Gastroesophageal sphincter (tissue), 4 donors: ENCODE measurements at regions not wholly inside any gene's neighbourhood (a gene's known extent, or its start where the extent isn't known, plus 50 kb on each side); places are given as distances from the start of the nearest gene placed in this dataset.
"Not testable (repeated sequence)": the region's sequence is repeated elsewhere in the genome, so short reads cannot be mapped to it uniquely, and the experiment has no call there.

ENCODE experiments used
- ATAC-seq: fragments of 150-250 bp; one replicate; pipeline ENCODE4 v1.9.1; 2016; ENCODE audit warnings: mild to moderate bottlenecking, moderate library complexity
- H3K27ac ChIP-seq, 4 donors: fragments of 200-600 bp; sonication (generic) in 3 of 4; 1 replicate in 3 of 4; 2 replicates in 1 of 4; pipeline ENCODE4 v1.5.1; 2016 to 2019
- H3K27me3 ChIP-seq: fragments of 200-600 bp; sonication (generic); one replicate; pipeline ENCODE4 v1.5.1; 2019
- H3K36me3 ChIP-seq, 2 donors: fragments of 200-600 bp; sonication (generic); one replicate each; pipeline ENCODE4 v1.5.1; 2019; ENCODE audit warnings: control low read depth in 1 of 2
- H3K4me1 ChIP-seq, 3 donors: fragments of 200-600 bp; sonication (generic); 1 replicate in 2 of 3; 2 replicates in 1 of 3; pipeline ENCODE4 v1.5.1; 2016 to 2019; ENCODE audit warnings: control low read depth in 2 of 3
- H3K4me3 ChIP-seq, 2 donors: fragments of 200-600 bp; sonication (generic); one replicate each; pipeline ENCODE4 v1.5.1; 2019; ENCODE audit warnings: mild to moderate bottlenecking in 1 of 2, moderate library complexity in 1 of 2
- H3K9me3 ChIP-seq, 3 donors: fragments of 200-600 bp; sonication (generic); one replicate each; pipeline ENCODE4 v1.5.1; 2017 to 2019; ENCODE audit warnings: control low read depth in 2 of 3
- EP300 ChIP-seq: sonication (generic); formaldehyde crosslinking; IDR thresholded peaks from one replicate; pipeline ENCODE4 v1.6.1; 2017; ENCODE audit warnings: antibody characterized with exemption, mild to moderate bottlenecking
- POLR2A ChIP-seq, 2 donors: fragments of 450-650 bp; IDR thresholded peaks; one replicate each; pipeline ENCODE4 v1.6.1; 2017; ENCODE audit warnings: antibody characterized with exemption in 2 of 2, mild to moderate bottlenecking in 2 of 2, moderate library complexity in 1 of 2
- POLR2AphosphoS5 ChIP-seq: sonication (generic); formaldehyde crosslinking; IDR thresholded peaks from one replicate; pipeline ENCODE4 v1.6.1; 2017; ENCODE audit warnings: antibody characterized with exemption
- whole genome bisulfite sequencing, 2 donors: methylation state at CpG; one replicate each; pipeline ENCODE4 v1.1.5; 2018; ENCODE audit warnings: low coverage in 1 of 2; 5-methylcytosine and 5-hydroxymethylcytosine counted together
- TF ChIP-seq, protein P1 (sequence below), 4 experiments: fragments of 200-600 bp in 2 of 4; fragments of 450-650 bp in 2 of 4; sonication (generic) in 1 of 4; IDR thresholded peaks; one replicate each; pipeline ENCODE4 v1.5.1; 2017 to 2019; ENCODE audit warnings: antibody characterized with exemption in 4 of 4, mild to moderate bottlenecking in 2 of 4, moderate library complexity in 2 of 4

DNA sequence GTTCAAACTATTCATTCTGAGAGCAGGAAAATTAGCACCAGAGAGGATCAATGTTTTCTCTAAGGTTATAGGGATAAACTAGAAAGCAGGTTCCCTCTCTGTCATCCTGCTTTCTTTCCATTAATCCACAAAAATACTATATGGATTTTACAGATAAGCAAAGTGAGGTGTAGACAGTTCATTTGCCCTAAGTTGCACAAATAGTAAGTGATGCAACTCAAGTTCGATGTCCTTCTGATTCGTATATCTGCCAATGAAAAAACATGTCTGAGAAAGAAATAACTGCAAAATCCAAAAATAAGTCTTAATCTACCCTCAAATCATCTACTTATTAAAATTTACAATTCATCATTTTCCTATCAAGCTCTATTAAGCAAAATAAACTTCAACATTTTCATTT, 254.6 kb upstream of the USP15 start:
- no peaks in the 10 kb centered on the region for H3K4me1 ChIP-seq
- 88 to 89% methylated on average over 2 of the region's 2 CpGs for WGBS, 2 donors
- H3K9me3 ChIP-seq: no peaks in the 10 kb centered on the region
- H3K27me3 ChIP-seq: no peaks in the 10 kb centered on the region
- no peak overlapping the region for H3K4me3 ChIP-seq
- ATAC-seq: no peak
- no peak overlapping the region for H3K27ac ChIP-seq
- no peaks in the 10 kb centered on the region for H3K36me3 ChIP-seq
- TF ChIP-seq, protein P1, sequence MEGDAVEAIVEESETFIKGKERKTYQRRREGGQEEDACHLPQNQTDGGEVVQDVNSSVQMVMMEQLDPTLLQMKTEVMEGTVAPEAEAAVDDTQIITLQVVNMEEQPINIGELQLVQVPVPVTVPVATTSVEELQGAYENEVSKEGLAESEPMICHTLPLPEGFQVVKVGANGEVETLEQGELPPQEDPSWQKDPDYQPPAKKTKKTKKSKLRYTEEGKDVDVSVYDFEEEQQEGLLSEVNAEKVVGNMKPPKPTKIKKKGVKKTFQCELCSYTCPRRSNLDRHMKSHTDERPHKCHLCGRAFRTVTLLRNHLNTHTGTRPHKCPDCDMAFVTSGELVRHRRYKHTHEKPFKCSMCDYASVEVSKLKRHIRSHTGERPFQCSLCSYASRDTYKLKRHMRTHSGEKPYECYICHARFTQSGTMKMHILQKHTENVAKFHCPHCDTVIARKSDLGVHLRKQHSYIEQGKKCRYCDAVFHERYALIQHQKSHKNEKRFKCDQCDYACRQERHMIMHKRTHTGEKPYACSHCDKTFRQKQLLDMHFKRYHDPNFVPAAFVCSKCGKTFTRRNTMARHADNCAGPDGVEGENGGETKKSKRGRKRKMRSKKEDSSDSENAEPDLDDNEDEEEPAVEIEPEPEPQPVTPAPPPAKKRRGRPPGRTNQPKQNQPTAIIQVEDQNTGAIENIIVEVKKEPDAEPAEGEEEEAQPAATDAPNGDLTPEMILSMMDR (IDR thresholded peaks at IDR 0.05): no peak
- TF ChIP-seq POLR2A (IDR thresholded peaks at IDR 0.05) (no peak), EP300 (no peak), POLR2AphosphoS5 (no peak)

DNA sequence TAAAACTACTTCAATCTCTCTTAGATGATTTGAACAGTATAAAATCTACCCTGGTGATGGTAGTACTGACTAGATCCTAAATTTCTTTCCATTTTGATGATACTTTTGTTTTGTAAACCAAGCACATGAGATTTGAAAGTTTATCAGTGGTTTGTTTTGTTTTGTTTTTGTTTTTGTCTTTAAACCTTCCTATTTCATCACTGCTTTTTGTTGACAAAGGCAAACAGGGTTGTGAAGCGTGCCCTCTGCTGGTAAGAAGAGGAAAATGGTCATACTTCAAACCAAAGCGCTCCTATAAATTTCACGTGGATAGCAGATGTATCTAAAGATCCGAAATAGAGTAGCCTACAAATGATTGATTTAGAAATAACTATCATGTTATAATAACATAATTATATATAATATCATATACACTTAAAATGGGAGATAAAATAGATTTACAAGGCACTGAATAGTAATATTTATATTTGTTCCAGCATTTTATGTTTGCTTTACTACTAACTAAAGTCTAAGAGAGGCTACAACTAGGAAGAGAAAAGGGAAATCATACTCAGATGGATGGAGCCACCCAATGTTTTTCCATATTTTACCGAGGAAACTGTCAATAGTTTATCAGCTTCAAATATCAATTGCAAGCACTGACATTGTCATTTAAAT, 254.0 kb upstream of the USP15 start:
- Histone ChIP-seq H3K4me3 (no peak overlapping the region), H3K9me3 (no peaks in the 10 kb centered on the region), H3K27ac (no peak overlapping the region), H3K36me3 (no peaks in the 10 kb centered on the region), H3K27me3 (no peaks in the 10 kb centered on the region), H3K4me1 (no peaks in the 10 kb centered on the region)
- no peak for ATAC-seq
- WGBS, 2 donors: 35 to 42% methylated on average over 4 of the region's 5 CpGs
- TF ChIP-seq, protein P1 (IDR thresholded peaks at IDR 0.05): peak in 3 of 4 experiments; percentile 15 to 50 (median 36)
- TF ChIP-seq EP300 (no peak), POLR2AphosphoS5 (no peak), POLR2A (IDR thresholded peaks at IDR 0.05) (no peak)

DNA sequence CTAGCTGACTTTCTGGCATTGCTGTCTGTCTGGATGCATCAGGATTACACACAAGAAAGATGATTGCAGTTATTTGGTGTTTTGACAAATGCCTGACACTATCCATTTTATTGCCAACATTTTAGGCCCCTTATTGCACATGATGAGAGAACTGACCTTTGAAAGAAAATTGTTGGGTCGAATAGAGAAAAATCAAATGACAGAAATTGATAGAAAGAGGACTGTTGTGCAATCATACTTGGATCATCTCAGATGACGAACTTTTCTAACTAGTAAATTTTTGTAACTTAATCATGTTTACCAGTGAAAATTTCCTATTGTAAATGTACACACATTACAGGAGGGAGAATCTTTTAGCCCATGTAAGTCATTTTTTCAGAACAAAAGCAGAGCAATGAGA, 251.5 kb upstream of the USP15 start:
- Histone ChIP-seq H3K9me3 (no peaks in the 10 kb centered on the region), H3K4me3 (no peak overlapping the region), H3K27me3 (no peaks in the 10 kb centered on the region), H3K36me3 (no peaks in the 10 kb centered on the region), H3K27ac (no peak overlapping the region), H3K4me1 (no peaks in the 10 kb centered on the region)
- WGBS, 2 donors: 83 to 100% methylated on average over 1 to 2 of the region's 2 CpGs
- no peak for ATAC-seq
- TF ChIP-seq POLR2A (IDR thresholded peaks at IDR 0.05): no peak

DNA sequence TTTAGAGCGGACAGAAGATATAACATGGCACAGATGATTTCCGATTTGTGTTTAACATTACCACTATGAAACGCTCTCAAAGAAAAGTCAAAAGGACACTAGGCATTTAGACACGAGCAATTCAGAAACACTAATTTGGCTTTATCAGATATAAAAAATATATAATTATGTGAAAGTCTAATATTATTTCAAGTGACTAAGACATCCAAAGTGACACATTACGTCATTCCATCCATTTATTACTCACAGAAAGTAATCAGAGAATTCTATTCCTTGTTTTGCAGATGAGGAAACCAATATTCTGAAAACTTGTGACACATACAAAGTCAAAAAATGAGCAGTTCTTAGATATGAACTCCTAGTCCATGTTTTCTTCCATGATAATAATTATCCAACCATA, 250.8 kb upstream of the USP15 start:
- 87 to 90% methylated on average over 5 of the region's 5 CpGs for WGBS, 2 donors
- no peak overlapping the region for H3K27ac ChIP-seq
- no peaks in the 10 kb centered on the region for H3K9me3 ChIP-seq
- no peaks in the 10 kb centered on the region for H3K36me3 ChIP-seq
- TF ChIP-seq POLR2AphosphoS5 (no peak), POLR2A (IDR thresholded peaks at IDR 0.05) (no peak), EP300 (no peak)
- TF ChIP-seq, protein P1 (IDR thresholded peaks at IDR 0.05): no peak
- ATAC-seq: no peak
- no peaks in the 10 kb centered on the region for H3K4me1 ChIP-seq
- H3K27me3 ChIP-seq: no peaks in the 10 kb centered on the region
- no peak overlapping the region for H3K4me3 ChIP-seq

DNA sequence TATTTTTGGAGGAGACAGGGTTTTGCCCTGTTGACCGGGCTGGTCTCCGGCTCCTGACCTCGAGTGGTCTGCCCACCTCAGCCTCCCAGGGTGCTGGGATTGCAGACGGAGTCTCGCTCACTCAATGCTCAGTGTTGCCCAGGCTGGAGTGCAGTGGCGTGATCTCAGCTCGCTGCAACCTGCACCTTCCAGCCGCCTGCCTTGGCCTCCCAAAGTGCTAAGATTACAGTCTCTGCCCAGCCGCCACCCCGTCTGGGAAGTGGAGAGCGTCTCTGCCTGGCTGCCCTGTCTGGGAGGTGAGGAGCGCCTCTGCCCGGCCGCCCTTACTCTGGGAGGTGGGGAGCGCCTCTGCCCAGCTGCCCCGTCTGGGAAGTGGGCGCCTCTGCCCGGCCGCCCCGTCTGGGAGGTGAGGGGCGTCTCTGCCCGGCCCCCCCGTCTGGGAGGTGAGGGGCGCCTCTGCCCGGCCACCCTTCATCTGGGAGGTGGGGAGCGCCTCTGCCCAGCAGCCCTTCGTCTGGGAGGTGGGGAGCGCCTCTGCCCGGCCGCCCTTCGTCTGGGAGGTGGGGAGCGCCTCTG, 249.8 kb upstream of the USP15 start:
- ATAC-seq, H3K4me1 ChIP-seq, H3K4me3 ChIP-seq, H3K27me3 ChIP-seq, H3K9me3 ChIP-seq, H3K36me3 ChIP-seq, H3K27ac ChIP-seq: not testable (repeated sequence)
- WGBS, 2 donors: no CpG with 5 or more reads among the region's 32 CpGs

DNA sequence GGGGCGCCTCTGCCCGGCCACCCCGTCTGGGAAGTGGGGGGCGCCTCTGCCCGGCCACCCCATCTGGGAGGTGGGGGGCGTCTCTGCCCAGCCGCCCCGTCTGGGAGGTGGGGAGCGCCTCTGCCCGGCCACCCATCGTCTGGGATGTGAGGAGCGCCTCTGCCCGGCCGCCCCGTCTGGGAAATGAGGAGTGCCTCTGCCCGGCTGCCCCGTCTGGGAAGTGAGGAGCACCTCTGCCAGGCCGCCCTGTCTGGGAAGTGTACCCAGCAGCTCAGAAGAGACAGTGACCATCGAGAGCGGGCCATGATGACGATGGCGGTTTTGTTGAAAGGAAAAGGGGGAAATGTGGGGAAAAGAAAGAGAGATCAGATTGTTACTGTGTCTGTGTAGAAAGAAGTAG, 249.2 kb upstream of the USP15 start:
- H3K27me3 ChIP-seq, H3K4me1 ChIP-seq, H3K9me3 ChIP-seq, ATAC-seq, H3K27ac ChIP-seq, H3K36me3 ChIP-seq, H3K4me3 ChIP-seq: not testable (repeated sequence)
- WGBS, 2 donors: no CpG with 5 or more reads among the region's 22 CpGs
